A549 (cell line): ENCODE measurements at regions not wholly inside any gene's neighbourhood (a gene's known extent, or its start where the extent isn't known, plus 50 kb on each side); places are given as distances from the start of the nearest gene placed in this dataset.

Experiments
- CEBPB ChIP-seq, 2 experiments: fragments of >200 bp in 1 of 2; sonication (Bioruptor Twin) in 1 of 2; formaldehyde crosslinking in 1 of 2; IDR thresholded peaks; 2 replicates each; pipeline ENCODE4 v1.6.1; 2012 to 2016
- CTCF ChIP-seq: fragments of >200 bp; sonication (Bioruptor Twin); formaldehyde crosslinking; IDR thresholded peaks from 3 replicates; pipeline ENCODE4 v1.5.1; 2016
- EP300 ChIP-seq, 2 experiments: fragments of >200 bp; sonication (Bioruptor Twin); formaldehyde crosslinking; IDR thresholded peaks; 2 replicates in 1 of 2; 3 replicates in 1 of 2; pipeline ENCODE4 v1.6.1; 2016 to 2017
- JUN ChIP-seq, 2 experiments: fragments of >200 bp; sonication (Bioruptor Twin); formaldehyde crosslinking; IDR thresholded peaks; 2 replicates in 1 of 2; 3 replicates in 1 of 2; pipeline ENCODE4 v1.6.1; 2016 to 2017
- MAFK ChIP-seq: fragments of 450-650 bp; IDR thresholded peaks from 2 replicates; pipeline ENCODE4 v1.6.1; 2014; ENCODE audit not compliant: partially characterized antibody
- POLR2A ChIP-seq: IDR thresholded peaks from 2 replicates; pipeline ENCODE4 v1.6.1; 2012; ENCODE audit warnings: mild to moderate bottlenecking, low read length
- RAD21 ChIP-seq, 2 experiments: fragments of >200 bp in 1 of 2; sonication (Bioruptor Twin) in 1 of 2; formaldehyde crosslinking in 1 of 2; IDR thresholded peaks in 1 of 2; conservative IDR thresholded peaks in 1 of 2; 2 replicates in 1 of 2; 3 replicates in 1 of 2; pipeline ENCODE4 v1.6.1; 2012 to 2018; ENCODE audit warnings: inconsistent platforms in 1 of 2
- RCOR1 ChIP-seq: fragments of 150-350 bp; IDR thresholded peaks from 2 replicates; pipeline ENCODE4 v1.6.1; 2014; ENCODE audit warnings: antibody characterized with exemption, low read length, low read depth

- no peak for TF ChIP-seq CEBPB (IDR thresholded peaks at IDR 0.05)
- TF ChIP-seq POLR2A = no peak
- TF ChIP-seq CTCF = no peak
- no peak for TF ChIP-seq RAD21 (conservative IDR thresholded peaks at IDR 0.05 in 1 of 2, IDR thresholded peaks at IDR 0.05 in 1 of 2)
- TF ChIP-seq EP300 (IDR thresholded peaks at IDR 0.05) = no peak
- TF ChIP-seq MAFK = no peak
- no peak for TF ChIP-seq JUN (IDR thresholded peaks at IDR 0.05)
- no peak for TF ChIP-seq RCOR1
Measured at GRCh38 chr2:17084877-17085276, 419.2 kb upstream of the CYRIA start.
